ENCODE measurements at regions not wholly inside any gene's neighbourhood (a gene's known extent, or its start where the extent isn't known, plus 50 kb on each side); places are given as distances from the start of the nearest gene placed in this dataset.
A peak's percentile ranks its signal among the peaks of the same experiment; 100 is the strongest.
"Not testable (repeated sequence)": the region's sequence is repeated elsewhere in the genome, so short reads cannot be mapped to it uniquely, and the experiment has no call there.

DNA sequence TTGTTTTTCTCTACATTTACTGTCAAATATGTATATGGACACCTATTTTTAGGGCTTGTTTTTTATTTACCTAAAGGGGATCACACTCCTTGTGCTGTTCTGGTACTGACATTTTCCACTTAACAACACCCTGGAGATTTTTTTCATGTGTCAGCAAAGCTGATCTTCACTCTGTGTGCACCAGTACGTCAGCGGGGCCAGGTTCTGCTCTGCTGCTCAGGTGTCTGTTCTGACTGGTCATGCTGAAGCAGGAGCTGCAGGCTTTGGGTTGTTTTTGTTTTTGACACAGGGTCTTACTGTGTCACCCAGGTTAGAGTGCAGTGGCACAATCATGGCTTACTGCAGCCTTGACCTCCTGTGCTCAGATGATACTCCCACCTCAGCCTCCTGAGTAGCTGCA is 81.9 kb upstream of the CCND2 start:
- no peak for DNase-seq

- DNase-seq: no peak
Observed at GRCh38 chr12:4191149-4191548, 82.4 kb upstream of the CCND2 start.

- no peak for DNase-seq
Observed at GRCh38 chr12:4190366-4191063, 83.0 kb upstream of the CCND2 start.

DNA sequence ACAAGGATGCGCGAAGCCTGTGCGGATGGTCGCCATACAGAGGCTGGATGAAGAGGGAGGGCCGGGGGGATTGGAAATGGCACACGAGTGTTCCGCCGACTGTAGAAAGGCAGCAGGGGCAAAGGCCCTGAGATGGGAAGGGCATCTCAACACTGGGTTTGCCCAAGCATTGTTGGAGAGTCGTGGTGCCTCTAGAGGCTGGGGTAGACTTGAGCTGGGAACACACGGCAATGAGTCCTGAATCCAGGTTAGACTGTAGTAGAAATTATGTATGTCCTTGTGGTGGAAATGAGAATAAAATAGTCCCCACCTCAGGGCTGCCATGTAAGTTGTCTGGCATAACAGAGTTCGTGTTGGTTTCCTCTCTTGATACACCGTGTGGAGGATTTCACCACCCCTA is 83.8 kb upstream of the CCND2 start:
- DNase-seq: no peak

- DNase-seq: no peak
Observed at GRCh38 chr12:4187916-4188315, 85.6 kb upstream of the CCND2 start.

- DNase-seq: not testable (repeated sequence)
Observed at GRCh38 chr12:4187315-4187714, 86.2 kb upstream of the CCND2 start.

DNA sequence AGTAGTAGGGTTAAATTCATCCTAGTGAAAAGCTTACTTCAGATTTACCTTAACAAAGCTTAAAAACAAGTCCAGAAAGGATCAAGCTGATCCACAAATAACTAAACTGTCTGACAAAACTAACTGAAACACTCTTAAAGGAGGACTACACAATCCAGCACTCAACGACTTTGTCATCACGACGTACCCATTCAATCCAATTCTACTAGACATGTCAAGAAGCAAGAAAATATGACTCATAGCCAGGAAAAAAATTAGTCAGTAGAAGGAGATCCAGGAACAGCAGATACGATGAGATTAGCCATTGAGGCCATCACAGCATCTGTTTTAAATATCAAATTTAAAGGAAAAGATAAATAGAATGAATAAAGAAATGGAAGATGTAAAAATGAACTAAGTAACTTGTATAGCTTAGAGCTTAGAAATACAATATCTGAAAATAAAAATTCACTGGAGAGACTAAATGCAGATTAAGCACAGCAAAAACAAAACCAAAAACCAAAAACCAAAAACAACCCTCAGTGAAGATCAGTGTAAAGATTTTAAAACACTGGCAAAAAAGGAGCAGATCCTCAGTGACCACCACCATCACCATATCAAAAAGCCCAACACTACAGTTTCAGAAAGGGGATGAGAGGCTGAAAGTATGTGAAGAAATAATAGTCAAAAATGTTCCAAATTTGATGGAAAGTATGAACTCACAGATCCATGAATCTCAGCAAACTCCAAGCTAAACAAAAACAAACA is 95.0 kb upstream of the CCND2 start:
- DNase-seq: no peak

GRCh38 chr12:4177262-4177661 is 96.3 kb upstream of the CCND2 start:
- no peak for DNase-seq

DNA sequence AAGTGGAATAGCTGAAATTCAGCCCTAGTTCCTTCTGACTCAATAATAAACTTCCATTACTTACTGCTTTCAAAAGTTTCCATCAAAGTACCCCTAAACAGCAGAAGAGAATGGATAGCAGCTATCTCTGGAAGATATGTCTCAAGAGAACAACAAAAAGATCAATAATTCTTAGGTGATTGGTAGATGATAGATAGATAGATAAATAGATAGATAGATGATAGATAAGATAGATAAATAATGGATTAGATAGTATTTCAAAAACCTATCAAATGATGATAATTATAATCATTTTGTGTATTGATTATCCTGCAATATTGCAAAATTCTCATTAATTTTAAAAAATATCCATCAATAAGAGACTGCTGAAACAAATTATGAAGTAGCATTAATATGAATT is 97.4 kb upstream of the CCND2 start:
- DNase-seq: no peak

GRCh38 chr12:4174417-4174816 is 99.1 kb upstream of the CCND2 start:
- DNase-seq: no peak

DNA sequence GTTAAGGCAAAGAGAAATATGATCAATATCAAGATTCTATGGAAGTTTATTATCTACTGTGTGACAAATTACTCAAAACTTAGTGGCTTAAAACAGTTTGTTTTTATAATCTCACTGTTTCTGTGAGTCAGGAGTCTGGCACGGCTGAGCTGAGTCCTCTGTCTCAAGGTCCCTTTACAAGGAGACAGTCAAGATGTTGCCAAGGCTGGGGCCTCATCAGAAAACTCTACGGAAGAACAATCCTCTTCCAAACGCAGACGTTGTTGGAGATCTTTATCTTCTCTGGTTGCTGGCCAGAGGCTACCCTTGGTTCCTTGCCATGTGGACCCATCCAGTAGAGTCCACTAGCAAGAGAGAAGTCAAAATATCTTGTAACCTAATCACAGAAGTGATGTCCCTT is 100.6 kb upstream of the CCND2 start:
- no peak for DNase-seq

GRCh38 chr12:4171742-4172141 is 101.8 kb upstream of the CCND2 start:
- DNase-seq: no peak

DNA sequence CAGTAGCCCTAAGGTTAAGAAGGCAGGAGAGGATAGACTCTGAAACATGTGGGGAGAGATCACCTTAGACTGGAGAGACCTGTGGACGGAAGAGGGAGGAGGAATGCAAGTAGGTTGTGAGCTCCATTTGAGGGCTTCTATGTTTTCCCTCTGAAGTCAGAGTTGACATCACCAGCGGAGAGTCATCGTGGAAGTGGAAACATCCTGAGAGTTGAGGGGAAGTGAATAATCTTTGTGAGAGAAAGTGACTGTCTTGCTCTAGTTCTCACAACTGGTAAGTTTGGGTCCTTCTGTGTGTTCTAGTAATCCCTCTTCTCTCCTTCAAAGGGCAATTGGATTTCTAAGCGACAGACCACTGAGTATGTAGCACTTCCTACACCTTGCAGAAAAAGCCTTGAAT is 103.6 kb upstream of the CCND2 start:
- no peak for DNase-seq

DNA sequence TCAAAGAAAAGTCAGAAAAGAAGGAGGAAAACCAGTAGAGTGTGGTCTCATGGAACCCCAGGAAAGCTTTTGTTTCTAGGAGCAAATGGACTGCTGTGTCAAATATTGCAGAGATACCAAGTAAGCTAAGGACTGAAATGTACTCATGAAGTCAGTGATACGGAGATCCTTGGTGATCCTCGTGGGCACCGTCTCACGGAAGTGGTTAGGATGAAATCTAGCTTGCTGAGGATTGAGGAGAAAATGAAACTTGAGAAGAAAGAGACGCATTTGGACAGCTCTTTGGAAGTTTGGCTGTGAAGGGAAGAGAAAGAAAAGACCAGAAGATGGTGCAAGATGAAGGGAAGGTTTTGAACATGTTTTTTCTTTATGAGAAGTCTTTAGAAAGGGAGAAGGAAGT is 104.0 kb upstream of the CCND2 start:
- DNase-seq: no peak

- peak; percentile 16 for DNase-seq
Observed at GRCh38 chr12:4168036-4168435, 105.5 kb upstream of the CCND2 start.

DNA sequence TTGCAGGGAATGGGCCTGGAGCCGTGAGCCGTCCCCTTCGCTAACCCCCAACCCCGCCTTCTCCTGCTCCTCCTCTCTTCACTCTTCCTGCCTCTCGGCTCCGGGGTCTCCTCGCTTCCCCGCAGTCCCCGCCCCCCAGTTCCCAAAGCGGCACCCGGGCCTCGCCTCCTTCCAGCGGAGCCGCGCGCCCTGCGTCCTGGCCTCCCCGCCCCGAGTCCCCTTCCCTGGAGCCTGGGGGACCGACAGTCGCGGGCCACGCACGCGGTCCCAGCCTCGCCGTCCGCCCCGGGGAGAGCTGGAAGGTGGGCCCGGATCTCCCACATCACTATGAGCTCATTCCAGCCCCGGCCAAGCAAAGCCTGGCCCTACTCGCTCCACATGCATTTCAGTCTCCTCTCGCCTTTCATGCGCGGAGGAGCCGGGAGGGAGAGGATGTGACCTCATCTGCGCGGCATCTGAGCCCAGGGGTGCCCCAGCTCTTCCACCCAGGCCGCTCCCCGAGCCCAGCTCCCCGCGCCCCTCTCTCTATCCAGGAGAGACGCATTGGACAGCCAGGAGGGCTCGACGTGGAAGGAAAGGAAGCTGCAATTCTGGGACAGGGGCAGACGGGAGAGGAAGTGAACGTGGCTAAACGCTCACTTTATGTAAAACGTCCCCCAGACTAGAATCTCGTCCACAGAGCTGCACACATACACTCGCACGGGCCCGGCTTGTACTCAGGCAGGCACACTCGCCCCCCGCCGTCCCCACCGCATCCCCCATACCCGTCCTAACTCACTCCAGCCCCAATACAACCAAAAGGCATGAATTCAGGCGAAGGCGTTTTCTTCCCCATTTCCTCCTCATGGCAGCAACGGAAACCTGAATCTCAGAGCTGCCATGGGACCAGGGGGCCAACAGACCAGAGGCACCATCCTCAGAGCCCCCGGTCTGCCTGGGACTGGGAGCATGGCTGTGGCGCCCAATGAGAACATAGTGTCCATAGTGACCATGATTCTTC is 108.7 kb upstream of the CCND2 start:
- DNase-seq: peak; percentile 85

DNA sequence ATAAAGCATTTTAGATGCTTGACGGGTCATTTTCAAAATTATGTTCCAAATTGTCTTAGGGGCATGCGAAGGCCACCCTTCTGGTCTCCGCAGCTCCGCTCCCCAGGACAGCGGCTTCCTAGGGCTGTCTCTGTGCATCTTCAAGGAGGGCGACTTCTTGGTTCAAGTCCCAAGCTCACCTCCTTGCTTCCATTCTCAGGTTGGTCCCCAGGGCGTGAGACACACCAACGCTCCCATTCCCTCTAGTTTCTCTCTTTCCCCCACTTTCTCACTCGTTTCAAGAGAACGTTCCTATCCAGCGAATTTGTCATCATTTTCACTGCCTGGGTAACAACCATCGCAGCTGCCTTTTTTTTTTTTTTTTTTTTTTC is 109.4 kb upstream of the CCND2 start:
- DNase-seq: no peak

DNA sequence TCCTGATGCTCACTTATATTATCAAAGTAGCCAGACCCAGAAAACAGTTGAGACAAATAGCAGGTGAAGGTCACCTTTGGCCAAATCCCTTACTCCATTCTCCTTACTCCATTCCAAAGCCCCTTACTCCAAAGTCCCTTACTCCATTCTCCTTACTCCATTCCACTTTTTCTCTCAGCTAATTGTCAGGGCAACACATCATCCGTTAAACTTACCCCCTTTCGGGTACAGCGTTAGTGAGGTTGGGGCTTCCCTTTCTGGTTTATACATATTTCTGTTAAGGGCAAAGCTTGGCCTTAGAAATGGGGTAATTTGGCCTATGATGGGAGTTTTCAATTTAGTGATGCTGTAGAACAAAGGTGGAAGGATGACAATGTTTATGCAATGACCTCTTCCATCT is 111.8 kb upstream of the CCND2 start:
- DNase-seq: no peak

- DNase-seq: no peak
Observed at GRCh38 chr12:4160314-4161040, 113.1 kb upstream of the CCND2 start.

- DNase-seq: no peak
Observed at GRCh38 chr12:4159851-4160250, 113.7 kb upstream of the CCND2 start.

GRCh38 chr12:4158306-4158705 is 115.3 kb upstream of the CCND2 start:
- no peak for DNase-seq

DNA sequence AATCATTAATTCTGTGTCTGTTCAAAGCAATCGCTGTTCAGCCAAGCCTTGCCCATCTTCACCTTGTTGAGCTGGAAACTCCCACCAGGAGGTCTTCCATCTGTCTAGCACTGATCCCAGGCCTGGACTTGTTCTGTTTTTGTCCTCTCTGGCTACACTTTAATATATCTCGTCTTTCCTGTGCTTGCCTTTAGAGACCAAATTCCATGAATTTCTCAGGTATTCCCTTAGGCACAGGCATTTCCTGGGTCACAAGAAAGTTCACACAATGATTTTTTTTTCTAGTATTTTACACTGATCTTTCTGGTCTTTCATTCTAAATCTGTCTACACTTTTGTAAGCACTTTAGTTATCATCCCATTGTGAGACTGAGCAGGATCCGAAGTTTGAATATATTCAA is 116.4 kb upstream of the CCND2 start:
- DNase-seq: no peak

Data from renal pelvis (tissue), 1 donor.